GM19238 (cell line): ENCODE measurements at regions not wholly inside any gene's neighbourhood (a gene's known extent, or its start where the extent isn't known, plus 50 kb on each side); places are given as distances from the start of the nearest gene placed in this dataset.

Experiments
- DNase-seq: peaks from one replicate; pipeline ENCODE4 v3.0.0; 2011; ENCODE audit warnings: low spot score; ENCODE audit not compliant: insufficient read length

GRCh38 chr2:15082105-15083058, 449.9 kb downstream of the LRATD1 start:
- DNase-seq, result no peak

- DNase-seq, result no peak
Observed at GRCh38 chr2:15084826-15085489, 452.4 kb downstream of the LRATD1 start.

GRCh38 chr2:15092181-15092580, 459.7 kb downstream of the LRATD1 start:
- DNase-seq, result no peak

- DNase-seq, result no peak
Observed at GRCh38 chr2:15092691-15093090, 460.2 kb downstream of the LRATD1 start.

- no peak for DNase-seq
Observed at GRCh38 chr2:15094161-15094560, 461.6 kb downstream of the LRATD1 start.

- DNase-seq, result no peak
Observed at GRCh38 chr2:15096873-15097272, 464.3 kb downstream of the NBAS start.

- DNase-seq, result no peak
Observed at GRCh38 chr2:15107137-15107536, 454.0 kb downstream of the NBAS start.

- no peak for DNase-seq
Observed at GRCh38 chr2:15111718-15112117, 449.4 kb downstream of the NBAS start.

- no peak for DNase-seq
Observed at GRCh38 chr2:15112216-15112615, 448.9 kb downstream of the NBAS start.

GRCh38 chr2:15115776-15116175, 445.4 kb downstream of the NBAS start:
- DNase-seq, result no peak

GRCh38 chr2:15116830-15117229, 444.3 kb downstream of the NBAS start:
- DNase-seq, result no peak
